ENCODE measurements at regions not wholly inside any gene's neighbourhood (a gene's known extent, or its start where the extent isn't known, plus 50 kb on each side); places are given as distances from the start of the nearest gene placed in this dataset.

DNA sequence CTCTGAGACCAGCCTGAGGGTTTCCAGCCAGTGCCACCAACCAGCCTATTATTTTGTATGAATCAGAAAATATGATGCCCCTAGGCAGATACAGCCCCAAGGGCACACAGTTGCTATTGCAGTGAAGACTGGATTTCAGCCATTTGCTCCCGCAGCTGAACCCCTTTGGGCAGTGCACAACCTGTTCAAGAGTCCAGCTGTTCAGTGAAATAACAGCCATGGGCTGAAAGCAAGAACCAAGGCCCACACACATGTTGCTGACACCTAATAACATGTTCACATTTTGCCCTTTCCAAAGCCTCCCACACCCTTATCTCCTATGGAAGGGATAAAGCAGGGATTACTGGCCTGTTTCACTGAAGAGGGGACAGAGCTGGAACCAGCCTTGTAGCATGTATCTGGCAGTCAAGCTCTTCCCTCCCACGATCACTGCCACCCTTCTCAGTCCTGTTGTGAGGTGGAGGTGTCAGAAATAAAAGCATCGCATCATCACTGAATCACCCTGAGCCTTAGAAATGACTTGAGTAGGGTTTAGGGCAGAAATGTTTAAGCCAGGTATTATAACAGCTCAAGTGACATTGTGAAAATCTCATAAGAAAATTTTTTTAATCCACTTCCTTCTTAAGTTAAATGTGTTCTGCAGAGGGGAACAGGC is 137.1 kb upstream of the FSTL4 start:
- DNase-seq: no peak
- Histone ChIP-seq H3K4me1 (no peaks in the 10 kb centered on the region), H3K4me3 (no peak overlapping the region), H3K36me3 (no peaks in the 10 kb centered on the region), H3K27ac (no peak overlapping the region), H3K9me3 (no peaks in the 10 kb centered on the region), H3K27me3 (no peaks in the 10 kb centered on the region)
- intact Hi-C loops (cut with DNase I; ENCODE audit: low total_unique reads): no loop called here
- TF ChIP-seq POLR2A (IDR thresholded peaks at IDR 0.05): no peak
- TF ChIP-seq, protein P1, sequence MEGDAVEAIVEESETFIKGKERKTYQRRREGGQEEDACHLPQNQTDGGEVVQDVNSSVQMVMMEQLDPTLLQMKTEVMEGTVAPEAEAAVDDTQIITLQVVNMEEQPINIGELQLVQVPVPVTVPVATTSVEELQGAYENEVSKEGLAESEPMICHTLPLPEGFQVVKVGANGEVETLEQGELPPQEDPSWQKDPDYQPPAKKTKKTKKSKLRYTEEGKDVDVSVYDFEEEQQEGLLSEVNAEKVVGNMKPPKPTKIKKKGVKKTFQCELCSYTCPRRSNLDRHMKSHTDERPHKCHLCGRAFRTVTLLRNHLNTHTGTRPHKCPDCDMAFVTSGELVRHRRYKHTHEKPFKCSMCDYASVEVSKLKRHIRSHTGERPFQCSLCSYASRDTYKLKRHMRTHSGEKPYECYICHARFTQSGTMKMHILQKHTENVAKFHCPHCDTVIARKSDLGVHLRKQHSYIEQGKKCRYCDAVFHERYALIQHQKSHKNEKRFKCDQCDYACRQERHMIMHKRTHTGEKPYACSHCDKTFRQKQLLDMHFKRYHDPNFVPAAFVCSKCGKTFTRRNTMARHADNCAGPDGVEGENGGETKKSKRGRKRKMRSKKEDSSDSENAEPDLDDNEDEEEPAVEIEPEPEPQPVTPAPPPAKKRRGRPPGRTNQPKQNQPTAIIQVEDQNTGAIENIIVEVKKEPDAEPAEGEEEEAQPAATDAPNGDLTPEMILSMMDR (IDR thresholded peaks at IDR 0.05): no peak

DNA sequence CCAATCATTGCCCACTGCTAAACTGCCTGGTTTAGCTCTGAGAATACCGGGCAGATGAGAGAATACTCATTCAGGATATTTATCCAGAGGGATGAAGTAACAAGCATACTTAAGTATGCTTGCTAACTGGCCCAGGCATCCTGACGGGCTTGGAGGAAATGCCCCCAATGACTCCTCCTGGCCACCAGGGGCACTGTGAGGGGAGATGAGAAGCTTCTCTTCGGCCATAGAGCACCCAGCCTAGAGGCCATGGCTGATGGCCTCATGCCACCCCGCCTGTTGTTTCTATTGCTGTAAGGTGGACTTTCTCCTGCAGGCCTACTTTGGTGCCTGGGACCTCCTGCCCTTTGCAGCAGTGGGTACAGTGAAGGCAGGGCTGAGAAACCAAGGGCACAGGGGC is 134.5 kb upstream of the FSTL4 start:
- H3K4me3 ChIP-seq: no peak overlapping the region
- H3K27me3 ChIP-seq: no peaks in the 10 kb centered on the region
- TF ChIP-seq, protein P1 (IDR thresholded peaks at IDR 0.05): no peak
- no peak for TF ChIP-seq POLR2A (IDR thresholded peaks at IDR 0.05)
- H3K4me1 ChIP-seq: no peaks in the 10 kb centered on the region
- H3K27ac ChIP-seq: no peak overlapping the region
- intact Hi-C loops (cut with DNase I; ENCODE audit: low total_unique reads): no loop called here
- H3K36me3 ChIP-seq: no peaks in the 10 kb centered on the region
- no peaks in the 10 kb centered on the region for H3K9me3 ChIP-seq
- no peak for DNase-seq

DNA sequence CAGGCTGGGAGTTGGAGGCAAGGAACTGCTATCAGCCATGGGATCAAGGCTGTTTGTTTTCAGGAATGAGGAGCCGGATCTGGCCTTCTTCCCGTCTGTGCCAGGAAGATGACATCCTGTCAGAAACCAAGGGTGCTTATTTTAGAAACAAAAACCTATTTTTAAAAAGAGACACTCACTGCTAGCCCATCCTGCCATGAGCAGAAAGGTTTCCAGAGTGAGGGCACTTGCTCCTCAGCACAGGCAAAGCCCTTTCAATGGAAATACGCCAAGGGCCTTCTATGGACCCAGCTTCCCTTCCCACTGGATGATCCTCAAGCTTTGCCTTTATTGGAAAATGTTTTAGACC is 132.6 kb upstream of the FSTL4 start:
- DNase-seq: no peak
- Histone ChIP-seq H3K4me3 (no peak overlapping the region), H3K36me3 (no peaks in the 10 kb centered on the region), H3K4me1 (no peaks in the 10 kb centered on the region), H3K27ac (no peak overlapping the region), H3K9me3 (no peaks in the 10 kb centered on the region), H3K27me3 (no peaks in the 10 kb centered on the region)
- TF ChIP-seq POLR2A (IDR thresholded peaks at IDR 0.05): no peak
- TF ChIP-seq, protein P1 (IDR thresholded peaks at IDR 0.05): no peak
- intact Hi-C loops (cut with DNase I; ENCODE audit: low total_unique reads): no loop called here

DNA sequence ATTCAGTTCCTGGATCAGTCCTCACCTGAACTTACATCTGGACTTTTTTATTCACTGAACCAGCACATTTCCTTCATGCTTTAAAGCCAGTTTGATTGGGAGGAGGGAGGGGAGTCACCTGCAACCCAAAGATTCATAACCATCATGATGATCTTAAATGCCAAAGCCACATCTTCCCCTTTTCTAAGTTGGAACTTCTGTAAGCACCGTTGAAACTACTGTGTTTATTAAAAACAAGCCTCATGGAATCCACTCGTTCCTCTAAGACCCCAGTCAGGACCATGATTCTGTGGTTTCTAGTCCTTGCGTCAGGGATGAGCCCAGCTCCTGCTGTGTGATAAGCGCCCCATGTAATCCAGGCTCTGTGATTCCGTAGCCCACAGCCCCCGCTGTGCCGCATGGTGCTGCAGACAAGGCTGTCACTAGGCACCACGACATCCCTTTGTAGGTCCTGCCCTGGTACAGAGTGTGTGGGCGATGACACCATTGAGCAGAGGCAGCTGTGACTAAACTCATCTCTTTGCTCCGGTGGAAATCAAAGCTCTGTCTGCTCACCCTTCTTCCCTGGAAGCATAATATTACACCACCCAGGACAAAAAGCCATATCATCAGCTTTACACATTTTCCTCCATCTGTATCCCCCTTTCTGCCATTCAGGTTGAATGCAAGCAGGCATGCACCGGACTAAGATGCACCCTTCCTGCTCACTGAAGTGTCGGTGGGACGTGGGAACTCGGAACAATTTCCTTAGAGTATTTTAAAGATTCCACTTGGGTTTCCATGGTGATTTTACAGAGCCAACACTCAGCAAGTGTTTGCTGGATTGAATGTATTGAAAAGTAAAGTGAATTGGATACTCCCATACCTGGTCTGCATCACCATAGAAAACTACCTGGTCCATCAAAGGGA is 132.0 kb upstream of the FSTL4 start:
- intact Hi-C loops (cut with DNase I; ENCODE audit: low total_unique reads): no loop called here

More for the DNA sequence above, 132.0 kb upstream of the FSTL4 start:
- no peaks in the 10 kb centered on the region for H3K36me3 ChIP-seq
- no peak overlapping the region for H3K27ac ChIP-seq
- no peaks in the 10 kb centered on the region for H3K27me3 ChIP-seq
- no peak for TF ChIP-seq POLR2A (IDR thresholded peaks at IDR 0.05)
- TF ChIP-seq, protein P1 (IDR thresholded peaks at IDR 0.05): no peak
- no peak for DNase-seq
- no peaks in the 10 kb centered on the region for H3K9me3 ChIP-seq
- H3K4me3 ChIP-seq: no peak overlapping the region
- H3K4me1 ChIP-seq: no peaks in the 10 kb centered on the region

All from uterus (tissue), 3 donors.